CD14-positive monocyte (primary cell): ENCODE measurements at regions not wholly inside any gene's neighbourhood (a gene's known extent, or its start where the extent isn't known, plus 50 kb on each side); places are given as distances from the start of the nearest gene placed in this dataset.

Experiments used
- DNase-seq, 3 donors: peaks; one replicate each; pipeline ENCODE4 v3.0.0-alpha.2; 2011 to 2022
- H2AFZ ChIP-seq: 2 replicates; pipeline ENCODE4 v1.6.0; 2012; ENCODE audit warnings: mild to moderate bottlenecking, low read depth, low read length, inconsistent platforms; ENCODE audit not compliant: insufficient read depth, poor library complexity, severe bottlenecking
- H3K27ac ChIP-seq, 2 donors: 1 replicate in 1 of 2; 2 replicates in 1 of 2; pipeline ENCODE4 v1.5.1; 2012 to 2013; ENCODE audit warnings: low read length in 2 of 2, control low read depth in 1 of 2, inconsistent platforms in 1 of 2, low read depth in 1 of 2, mild to moderate bottlenecking in 1 of 2
- H3K27me3 ChIP-seq, 2 donors: one replicate each; pipeline versions ENCODE4 v1.6.0 to v1.6.1; 2011 to 2013; ENCODE audit warnings: low read length in 2 of 2; ENCODE audit not compliant: control insufficient read depth in 2 of 2, insufficient read depth in 2 of 2
- H3K36me3 ChIP-seq, 2 donors: replicated peaks in 1 of 2; 1 replicate in 1 of 2; 2 replicates in 1 of 2; pipeline versions ENCODE4 v1.5.1 to v1.6.1; 2012 to 2013; ENCODE audit warnings: low read length in 2 of 2, control low read depth in 1 of 2, inconsistent platforms in 1 of 2, mild to moderate bottlenecking in 1 of 2; ENCODE audit not compliant: insufficient read depth in 2 of 2, control insufficient read depth in 1 of 2
- H3K4me1 ChIP-seq, 2 donors: 1 replicate in 1 of 2; 2 replicates in 1 of 2; pipeline versions ENCODE4 v1.5.1 to v1.6.1; 2012 to 2013; ENCODE audit warnings: low read length in 2 of 2, control low read depth in 1 of 2, inconsistent platforms in 1 of 2, mild to moderate bottlenecking in 1 of 2, moderate library complexity in 1 of 2; ENCODE audit not compliant: insufficient read depth in 2 of 2, control insufficient read depth in 1 of 2
- H3K4me2 ChIP-seq: replicated peaks from 2 replicates; pipeline ENCODE3; 2012; ENCODE audit warnings: low read length, moderate library complexity, mild to moderate bottlenecking; ENCODE audit not compliant: poor library complexity, severe bottlenecking; ENCODE audit errors: extremely low read depth
- H3K4me3 ChIP-seq, 3 experiments: fragments of 200-600 bp in 1 of 3; sonication (generic) in 1 of 3; replicated peaks in 1 of 3; 1 replicate in 2 of 3; 2 replicates in 1 of 3; pipeline ENCODE4 v1.5.1; 2011 to 2013; ENCODE audit warnings: low read length in 3 of 3, mild to moderate bottlenecking in 3 of 3, control low read depth in 2 of 3, low read depth in 2 of 3, inconsistent platforms in 1 of 3, moderate library complexity in 1 of 3
- H3K79me2 ChIP-seq: 2 replicates; pipeline ENCODE4 v1.6.0; 2012; ENCODE audit warnings: mild to moderate bottlenecking, control low read depth, inconsistent platforms, low read length, moderate library complexity; ENCODE audit not compliant: insufficient read depth
- H3K9ac ChIP-seq: 2 replicates; pipeline ENCODE4 v1.6.0; 2017; ENCODE audit warnings: low read length, mild to moderate bottlenecking; ENCODE audit not compliant: insufficient read depth, poor library complexity, severe bottlenecking
- H3K9me3 ChIP-seq, 2 donors: replicated peaks in 1 of 2; 1 replicate in 1 of 2; 2 replicates in 1 of 2; pipeline versions ENCODE4 v1.5.1 to v1.6.1; 2012 to 2013; ENCODE audit warnings: low read length in 2 of 2, control low read depth in 1 of 2; ENCODE audit not compliant: control insufficient read depth in 1 of 2, insufficient read depth in 1 of 2
- H4K20me1 ChIP-seq: 2 replicates; pipeline ENCODE4 v1.6.0; 2012; ENCODE audit warnings: mild to moderate bottlenecking, low read length, control low read depth, moderate library complexity; ENCODE audit not compliant: insufficient read depth
- H3K27ac Mint-ChIP-seq, 7 donors: one replicate each; pipeline ENCODE4 v1.8.0; 2020; ENCODE audit warnings: mild to moderate bottlenecking in 7 of 7, mixed read lengths in 7 of 7, moderate library complexity in 6 of 7, inconsistent platforms in 2 of 7
- H3K27me3 Mint-ChIP-seq, 3 donors: one replicate each; pipeline ENCODE4 v1.8.0; 2021 to 2022; ENCODE audit warnings: low read depth in 3 of 3, mild to moderate bottlenecking in 3 of 3, mixed read lengths in 3 of 3, moderate library complexity in 3 of 3, inconsistent platforms in 1 of 3
- H3K36me3 Mint-ChIP-seq, 2 donors: one replicate each; pipeline ENCODE4 v1.8.0; 2020; ENCODE audit warnings: mixed read lengths in 2 of 2, inconsistent platforms in 1 of 2, mild to moderate bottlenecking in 1 of 2
- H3K4me1 Mint-ChIP-seq: one replicate; pipeline ENCODE4 v1.8.0; 2020; ENCODE audit warnings: mild to moderate bottlenecking, mixed read lengths
- H3K4me3 Mint-ChIP-seq, 2 donors: one replicate each; pipeline ENCODE4 v1.8.0; 2020; ENCODE audit warnings: mild to moderate bottlenecking in 2 of 2, mixed read lengths in 2 of 2, moderate library complexity in 1 of 2
- H3K9me3 Mint-ChIP-seq, 7 donors: one replicate each; pipeline ENCODE4 v1.8.0; 2020 to 2022; ENCODE audit warnings: mixed read lengths in 7 of 7, mild to moderate bottlenecking in 6 of 7, moderate library complexity in 6 of 7, inconsistent platforms in 2 of 7
- WGBS: methylation state at CpG from one replicate; pipeline ENCODE4 v1.1.5; 2013; ENCODE audit warnings: missing lambda C conversion rate; ENCODE audit not compliant: insufficient coverage; 5-methylcytosine and 5-hydroxymethylcytosine counted together
- intact Hi-C, 2 donors: fragments of 100-400 bp; cut with micrococcal nuclease; formaldehyde crosslinking; loops; one replicate each; pipeline versions ENCODE4 v1.15.0 to v1.15.1; 2023
- TF ChIP-seq, protein P1 (sequence below): fragments of 200-600 bp; IDR thresholded peaks from one replicate; pipeline ENCODE4 v1.8.0; 2022; ENCODE audit warnings: antibody characterized with exemption, mild to moderate bottlenecking

DNA sequence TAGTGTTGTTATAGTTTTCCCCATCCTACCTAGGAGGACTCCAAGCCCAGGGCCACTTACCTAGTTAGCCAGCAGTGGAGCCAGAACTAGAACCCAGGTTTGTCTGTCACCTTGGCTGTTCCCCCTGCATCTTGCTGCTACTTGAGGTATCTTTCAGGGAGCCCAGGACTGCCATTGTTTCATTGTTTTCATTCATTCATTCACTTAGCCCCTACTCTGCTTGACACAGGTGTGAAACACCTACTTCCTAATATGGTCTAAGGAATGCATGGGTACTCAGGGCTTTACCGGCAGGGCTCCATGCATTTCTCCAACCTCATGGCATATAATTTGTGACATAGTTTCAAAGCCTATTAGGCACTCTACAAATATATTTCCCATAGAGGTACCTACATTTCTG is 266.6 kb upstream of the TPM1 start:
- Mint-ChIP-seq H3K4me3 (no peak overlapping the region), H3K27me3 (peaks cover 0 to 2% (median 1%) of the 10 kb centered on the region in 3 donors)
- peaks cover 9 to 19% of the 10 kb centered on the region in 2 donors for H3K4me1 ChIP-seq

GRCh38 chr15:62777671-62778070 is 264.9 kb upstream of the TPM1 start:
- no peaks in the 10 kb centered on the region for H4K20me1 ChIP-seq
- no peaks in the 10 kb centered on the region for H3K9me3 ChIP-seq
- intact Hi-C loops: no loop called here
- H3K4me1 Mint-ChIP-seq: peaks cover 32% of the 10 kb centered on the region
- H3K36me3 ChIP-seq: no peaks in the 10 kb centered on the region
- H3K4me3 Mint-ChIP-seq: no peak overlapping the region
- TF ChIP-seq, protein P1, sequence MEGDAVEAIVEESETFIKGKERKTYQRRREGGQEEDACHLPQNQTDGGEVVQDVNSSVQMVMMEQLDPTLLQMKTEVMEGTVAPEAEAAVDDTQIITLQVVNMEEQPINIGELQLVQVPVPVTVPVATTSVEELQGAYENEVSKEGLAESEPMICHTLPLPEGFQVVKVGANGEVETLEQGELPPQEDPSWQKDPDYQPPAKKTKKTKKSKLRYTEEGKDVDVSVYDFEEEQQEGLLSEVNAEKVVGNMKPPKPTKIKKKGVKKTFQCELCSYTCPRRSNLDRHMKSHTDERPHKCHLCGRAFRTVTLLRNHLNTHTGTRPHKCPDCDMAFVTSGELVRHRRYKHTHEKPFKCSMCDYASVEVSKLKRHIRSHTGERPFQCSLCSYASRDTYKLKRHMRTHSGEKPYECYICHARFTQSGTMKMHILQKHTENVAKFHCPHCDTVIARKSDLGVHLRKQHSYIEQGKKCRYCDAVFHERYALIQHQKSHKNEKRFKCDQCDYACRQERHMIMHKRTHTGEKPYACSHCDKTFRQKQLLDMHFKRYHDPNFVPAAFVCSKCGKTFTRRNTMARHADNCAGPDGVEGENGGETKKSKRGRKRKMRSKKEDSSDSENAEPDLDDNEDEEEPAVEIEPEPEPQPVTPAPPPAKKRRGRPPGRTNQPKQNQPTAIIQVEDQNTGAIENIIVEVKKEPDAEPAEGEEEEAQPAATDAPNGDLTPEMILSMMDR: no peak
- H3K4me3 ChIP-seq: no peak overlapping the region
- H3K79me2 ChIP-seq: no peaks in the 10 kb centered on the region
- H2AFZ ChIP-seq: no peak overlapping the region
- H3K4me2 ChIP-seq: no peak overlapping the region
- H3K27me3 ChIP-seq: no peaks in the 10 kb centered on the region
- no peak overlapping the region for H3K27ac ChIP-seq
- peaks cover 14 to 23% of the 10 kb centered on the region in 2 donors for H3K4me1 ChIP-seq
- peaks cover 0 to 2% (median 0%) of the 10 kb centered on the region in 7 donors for H3K9me3 Mint-ChIP-seq
- H3K27me3 Mint-ChIP-seq: peaks cover 1 to 2% (median 2%) of the 10 kb centered on the region in 3 donors
- no CpG with 5 or more reads among the region's 2 CpGs for WGBS
- H3K9ac ChIP-seq: no peak overlapping the region
- no peak for DNase-seq
- no peaks in the 10 kb centered on the region for H3K36me3 Mint-ChIP-seq
- no peak overlapping the region for H3K27ac Mint-ChIP-seq

More for the DNA sequence above, 266.6 kb upstream of the TPM1 start:
- Mint-ChIP-seq H3K4me1 (peaks cover 23% of the 10 kb centered on the region), H3K27ac (no peak overlapping the region), H3K36me3 (no peaks in the 10 kb centered on the region), H3K9me3 (peaks cover 0 to 2% (median 0%) of the 10 kb centered on the region in 7 donors)
- H3K9me3 ChIP-seq: no peaks in the 10 kb centered on the region
- H3K27ac ChIP-seq: no peak overlapping the region
- H3K27me3 ChIP-seq: no peaks in the 10 kb centered on the region
- no CpG with 5 or more reads among the region's 1 CpG for WGBS
- H2AFZ ChIP-seq: no peak overlapping the region
- no peaks in the 10 kb centered on the region for H4K20me1 ChIP-seq
- no peak overlapping the region for H3K9ac ChIP-seq
- no peak for DNase-seq
- H3K4me3 ChIP-seq: no peak overlapping the region
- TF ChIP-seq, protein P1: no peak
- H3K79me2 ChIP-seq: no peaks in the 10 kb centered on the region
- H3K4me2 ChIP-seq: no peak overlapping the region
- intact Hi-C loops: no loop called here
- no peaks in the 10 kb centered on the region for H3K36me3 ChIP-seq
